ENCODE measurements at regions not wholly inside any gene's neighbourhood (a gene's known extent, or its start where the extent isn't known, plus 50 kb on each side); places are given as distances from the start of the nearest gene placed in this dataset.

DNA sequence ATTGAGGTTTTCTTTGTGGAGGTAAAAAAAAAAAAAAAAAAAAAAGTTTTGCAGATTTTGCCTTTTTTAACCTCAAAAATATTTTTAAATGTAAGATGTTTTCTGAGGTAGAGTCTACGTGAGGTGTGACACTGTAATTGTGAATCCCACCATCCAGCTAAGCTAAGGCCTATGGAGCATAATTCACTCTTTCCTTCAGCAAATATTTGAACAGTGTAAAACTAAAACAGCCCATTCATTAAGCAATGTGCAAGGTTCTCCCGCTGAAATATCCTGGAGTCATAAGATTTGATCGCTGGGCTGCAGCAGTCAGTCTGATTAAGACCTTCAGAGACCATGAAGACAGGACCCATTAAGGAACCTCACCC is 105.1 kb downstream of the HNRNPLL start:
- H3K27me3 Mint-ChIP-seq, result peaks cover 5% of the 10 kb centered on the region

DNA sequence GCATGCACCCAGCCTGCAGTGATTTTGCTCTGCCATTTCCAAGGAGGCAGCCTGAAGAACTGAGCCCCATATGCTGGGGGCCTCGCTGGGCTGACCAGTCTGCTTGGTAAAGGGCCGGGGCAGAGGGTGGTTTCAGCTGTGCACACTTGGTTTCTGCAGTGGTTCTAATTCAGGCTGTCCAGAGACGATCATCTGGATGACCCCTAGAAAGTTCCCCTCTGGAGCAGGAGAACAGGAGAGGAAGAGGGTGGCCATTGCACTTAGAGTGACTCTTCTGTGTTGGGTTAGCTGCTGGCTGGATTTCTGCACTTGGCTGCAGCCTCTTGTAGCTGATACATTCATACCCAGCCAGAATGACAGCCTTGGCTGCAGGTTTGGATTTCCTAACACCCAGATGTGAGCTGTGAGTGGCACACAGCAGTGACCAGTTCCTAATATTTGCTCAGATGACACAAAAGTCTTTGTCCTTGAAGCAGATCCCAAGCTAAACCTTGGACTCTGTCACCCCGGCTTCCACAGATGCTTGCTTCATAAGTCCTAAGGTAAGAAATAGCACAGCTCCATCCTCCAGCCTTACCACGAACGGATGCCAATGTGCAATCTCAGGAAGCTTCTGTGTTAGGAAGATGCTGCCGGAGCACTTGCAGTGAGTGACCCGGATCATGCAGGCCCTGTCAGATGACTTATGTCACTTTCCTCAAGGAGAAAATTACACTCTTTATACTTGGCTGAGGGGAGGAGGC is 105.6 kb downstream of the HNRNPLL start:
- H3K27me3 Mint-ChIP-seq, result peaks cover 5% of the 10 kb centered on the region
- H3K27ac Mint-ChIP-seq, result no peak overlapping the region
- TF ChIP-seq, protein P1, sequence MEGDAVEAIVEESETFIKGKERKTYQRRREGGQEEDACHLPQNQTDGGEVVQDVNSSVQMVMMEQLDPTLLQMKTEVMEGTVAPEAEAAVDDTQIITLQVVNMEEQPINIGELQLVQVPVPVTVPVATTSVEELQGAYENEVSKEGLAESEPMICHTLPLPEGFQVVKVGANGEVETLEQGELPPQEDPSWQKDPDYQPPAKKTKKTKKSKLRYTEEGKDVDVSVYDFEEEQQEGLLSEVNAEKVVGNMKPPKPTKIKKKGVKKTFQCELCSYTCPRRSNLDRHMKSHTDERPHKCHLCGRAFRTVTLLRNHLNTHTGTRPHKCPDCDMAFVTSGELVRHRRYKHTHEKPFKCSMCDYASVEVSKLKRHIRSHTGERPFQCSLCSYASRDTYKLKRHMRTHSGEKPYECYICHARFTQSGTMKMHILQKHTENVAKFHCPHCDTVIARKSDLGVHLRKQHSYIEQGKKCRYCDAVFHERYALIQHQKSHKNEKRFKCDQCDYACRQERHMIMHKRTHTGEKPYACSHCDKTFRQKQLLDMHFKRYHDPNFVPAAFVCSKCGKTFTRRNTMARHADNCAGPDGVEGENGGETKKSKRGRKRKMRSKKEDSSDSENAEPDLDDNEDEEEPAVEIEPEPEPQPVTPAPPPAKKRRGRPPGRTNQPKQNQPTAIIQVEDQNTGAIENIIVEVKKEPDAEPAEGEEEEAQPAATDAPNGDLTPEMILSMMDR (IDR thresholded peaks at IDR 0.05; ENCODE audit: unreplicated experiment), result no peak
- H3K9me3 Mint-ChIP-seq (ENCODE audit: low read depth), result no peaks in the 10 kb centered on the region
- H3K36me3 Mint-ChIP-seq (ENCODE audit: insufficient read depth), result no peaks in the 10 kb centered on the region
- no peak overlapping the region for H3K4me3 Mint-ChIP-seq (ENCODE audit: low read depth)
- peaks cover 8% of the 10 kb centered on the region for H3K4me1 Mint-ChIP-seq (ENCODE audit: low read depth)
- DNase-seq (ENCODE audit: low spot score, unreplicated experiment), result no peak

More for the DNA sequence above, 105.1 kb downstream of the HNRNPLL start:
- H3K4me1 Mint-ChIP-seq (ENCODE audit: low read depth), result peaks cover 8% of the 10 kb centered on the region
- no peak for DNase-seq (ENCODE audit: low spot score, unreplicated experiment)
- H3K9me3 Mint-ChIP-seq (ENCODE audit: low read depth), result peaks cover 3% of the 10 kb centered on the region
- no peaks in the 10 kb centered on the region for H3K36me3 Mint-ChIP-seq (ENCODE audit: insufficient read depth)
- H3K27ac Mint-ChIP-seq, result no peak overlapping the region
- no peak overlapping the region for H3K4me3 Mint-ChIP-seq (ENCODE audit: low read depth)
- TF ChIP-seq, protein P1 (IDR thresholded peaks at IDR 0.05; ENCODE audit: unreplicated experiment), result no peak

DNA sequence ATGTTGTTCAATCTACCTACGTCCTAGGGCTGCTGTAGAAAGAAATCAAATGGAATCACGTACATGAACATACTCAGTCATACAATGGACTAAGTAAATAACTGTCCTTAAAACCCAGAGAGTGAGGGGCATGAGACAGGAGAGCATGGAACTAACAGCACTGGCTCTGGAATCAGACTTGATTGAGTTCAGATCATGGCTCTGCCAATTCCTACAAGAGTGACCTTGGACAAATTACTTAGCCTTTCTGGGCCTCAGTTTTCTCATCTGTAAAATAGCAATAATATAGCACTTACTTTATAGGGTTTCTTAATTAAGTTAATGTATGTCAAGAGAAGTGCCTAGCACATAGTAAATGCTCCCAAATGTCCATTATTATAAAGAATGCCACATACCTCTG is 106.8 kb downstream of the HNRNPLL start:
- Mint-ChIP-seq H3K36me3 (ENCODE audit: insufficient read depth) (no peaks in the 10 kb centered on the region), H3K4me1 (ENCODE audit: low read depth) (peaks cover 8% of the 10 kb centered on the region), H3K27me3 (peaks cover 5% of the 10 kb centered on the region)

DNA sequence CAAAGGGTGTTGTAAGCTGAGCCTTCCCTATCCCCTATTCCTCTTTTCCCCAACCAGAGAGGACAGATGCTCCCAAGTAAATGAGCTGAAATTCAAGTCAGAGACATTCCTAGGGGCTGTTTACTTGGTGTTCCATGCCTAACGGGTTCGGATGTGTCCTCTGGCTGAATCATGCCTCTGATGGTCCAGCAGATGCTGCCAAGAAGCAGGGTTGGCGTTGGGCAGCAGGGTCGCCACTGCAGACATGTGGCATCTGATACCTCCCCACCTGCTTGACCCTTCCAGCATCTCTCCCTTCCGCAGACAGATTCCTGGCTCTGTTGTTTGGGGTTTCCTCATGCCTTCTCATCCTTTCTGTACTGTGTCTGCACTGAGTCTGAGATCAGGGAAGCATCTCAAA is 108.3 kb downstream of the HNRNPLL start:
- Mint-ChIP-seq H3K27ac (no peak overlapping the region), H3K4me3 (ENCODE audit: low read depth) (no peak overlapping the region), H3K36me3 (ENCODE audit: insufficient read depth) (no peaks in the 10 kb centered on the region), H3K27me3 (peaks cover 3% of the 10 kb centered on the region), H3K9me3 (ENCODE audit: low read depth) (no peaks in the 10 kb centered on the region), H3K4me1 (ENCODE audit: low read depth) (peaks cover 4% of the 10 kb centered on the region)
- no peak for DNase-seq (ENCODE audit: low spot score, unreplicated experiment)
- TF ChIP-seq, protein P1 (IDR thresholded peaks at IDR 0.05; ENCODE audit: unreplicated experiment), result no peak

More for the DNA sequence above, 106.8 kb downstream of the HNRNPLL start:
- DNase-seq (ENCODE audit: low spot score, unreplicated experiment), result no peak
- Mint-ChIP-seq H3K9me3 (ENCODE audit: low read depth) (no peaks in the 10 kb centered on the region), H3K27ac (no peak overlapping the region), H3K4me3 (ENCODE audit: low read depth) (no peak overlapping the region)
- TF ChIP-seq, protein P1 (IDR thresholded peaks at IDR 0.05; ENCODE audit: unreplicated experiment), result no peak

DNA sequence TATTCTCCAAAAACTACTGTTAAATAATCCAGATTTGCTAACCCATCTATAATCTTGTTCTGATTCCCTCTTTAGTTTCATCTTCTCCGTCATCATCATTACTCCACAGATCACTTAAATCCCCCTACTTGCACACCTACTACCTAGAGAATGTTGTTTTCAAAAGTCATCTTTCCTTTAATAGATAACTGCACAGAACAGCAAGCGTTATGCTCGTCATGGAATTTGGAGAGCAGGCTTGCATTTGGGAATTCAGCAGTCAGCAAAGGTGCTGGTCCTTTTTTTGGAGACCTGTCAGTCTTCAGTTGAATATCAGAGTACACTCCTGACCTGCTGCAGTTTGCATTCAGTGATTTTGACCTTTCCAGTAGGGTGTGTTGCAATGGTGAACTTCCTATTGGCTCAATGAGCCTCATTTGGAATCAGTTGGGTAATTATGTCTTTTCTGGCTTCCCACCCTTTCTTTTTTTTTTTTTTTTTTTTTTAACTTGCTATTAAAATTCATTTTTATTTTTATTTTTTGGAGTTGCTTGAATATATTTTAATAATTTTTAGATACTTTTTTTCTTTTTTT is 110.6 kb downstream of the HNRNPLL start:
- Mint-ChIP-seq H3K27ac (no peak overlapping the region), H3K9me3 (ENCODE audit: low read depth) (no peaks in the 10 kb centered on the region), H3K27me3 (peaks cover 3% of the 10 kb centered on the region), H3K4me3 (ENCODE audit: low read depth) (no peak overlapping the region), H3K4me1 (ENCODE audit: low read depth) (no peaks in the 10 kb centered on the region), H3K36me3 (ENCODE audit: insufficient read depth) (no peaks in the 10 kb centered on the region)
- DNase-seq (ENCODE audit: low spot score, unreplicated experiment), result no peak
- TF ChIP-seq, protein P1 (IDR thresholded peaks at IDR 0.05; ENCODE audit: unreplicated experiment), result no peak

Measured in progenitor cell of endocrine pancreas (in vitro differentiated cells).